PFSK-1 (cell line): ENCODE measurements at regions not wholly inside any gene's neighbourhood (a gene's known extent, or its start where the extent isn't known, plus 50 kb on each side); places are given as distances from the start of the nearest gene placed in this dataset.

Source experiments
- FOXP2 ChIP-seq: optimal IDR thresholded peaks from 2 replicates; pipeline ENCODE3; 2011; ENCODE audit warnings: borderline replicate concordance, control low read depth, inconsistent platforms; ENCODE audit not compliant: insufficient read depth; ENCODE audit errors: extremely low read length, extremely low read depth
- POLR2AphosphoS5 ChIP-seq: IDR thresholded peaks from 2 replicates; pipeline ENCODE4 v1.6.1; 2012; ENCODE audit warnings: low read depth, mild to moderate bottlenecking, control low read depth, low read length, moderate library complexity
- REST ChIP-seq, 2 experiments: IDR thresholded peaks; 2 replicates each; pipeline versions ENCODE4 v1.6.1 to v1.8.0; 2011 to 2012; ENCODE audit warnings: low read depth in 2 of 2, low read length in 2 of 2, control low read depth in 1 of 2, inconsistent platforms in 1 of 2, mild to moderate bottlenecking in 1 of 2, moderate library complexity in 1 of 2; ENCODE audit not compliant: insufficient read depth in 1 of 2
- SIN3A ChIP-seq: IDR thresholded peaks from 2 replicates; pipeline ENCODE4 v1.6.1; 2012; ENCODE audit warnings: mild to moderate bottlenecking, low read length, moderate library complexity, borderline replicate concordance; ENCODE audit not compliant: insufficient read depth
- TAF1 ChIP-seq: IDR thresholded peaks from 2 replicates; pipeline ENCODE4 v1.6.1; 2012; ENCODE audit warnings: low read length, control low read depth, borderline replicate concordance; ENCODE audit not compliant: insufficient read depth

GRCh38 chr13:34070006-34070405 lies 252.1 kb downstream of the RFC3 start:
- no peak for TF ChIP-seq TAF1
- TF ChIP-seq POLR2AphosphoS5: no peak
- TF ChIP-seq SIN3A: no peak
- no peak for TF ChIP-seq REST (IDR thresholded peaks at IDR 0.05; ENCODE audit: insufficient read depth in 1 of 2, low read depth in 2 of 2, low read length in 2 of 2)
- TF ChIP-seq FOXP2: no peak
